Tibial nerve (tissue), 4 donors: ENCODE measurements at regions not wholly inside any gene's neighbourhood (a gene's known extent, or its start where the extent isn't known, plus 50 kb on each side); places are given as distances from the start of the nearest gene placed in this dataset.

Experiments used
- CTCF ChIP-seq, 5 experiments: fragments of 200-600 bp in 3 of 5; fragments of 450-650 bp in 2 of 5; sonication (generic) in 3 of 5; IDR thresholded peaks; one replicate each; pipeline ENCODE4 v1.5.1; 2016 to 2019; ENCODE audit warnings: antibody characterized with exemption in 5 of 5, mild to moderate bottlenecking in 3 of 5, moderate library complexity in 2 of 5
- EP300 ChIP-seq, 2 donors: sonication (generic); formaldehyde crosslinking; IDR thresholded peaks; one replicate each; pipeline ENCODE4 v1.6.1; 2017; ENCODE audit warnings: antibody characterized with exemption in 2 of 2, mild to moderate bottlenecking in 1 of 2
- POLR2A ChIP-seq, 2 donors: fragments of 450-650 bp; IDR thresholded peaks; one replicate each; pipeline ENCODE4 v1.6.1; 2017; ENCODE audit warnings: antibody characterized with exemption in 2 of 2, mild to moderate bottlenecking in 2 of 2, moderate library complexity in 2 of 2

- TF ChIP-seq CTCF (IDR thresholded peaks at IDR 0.05) (no peak), POLR2A (IDR thresholded peaks at IDR 0.05) (no peak), EP300 (IDR thresholded peaks at IDR 0.05) (no peak)
These were observed 388.5 kb upstream of the UBE2E3 start for GRCh38 chr2:180591947-180592346.
